ENCODE measurements at regions not wholly inside any gene's neighbourhood (a gene's known extent, or its start where the extent isn't known, plus 50 kb on each side); places are given as distances from the start of the nearest gene placed in this dataset.

DNA sequence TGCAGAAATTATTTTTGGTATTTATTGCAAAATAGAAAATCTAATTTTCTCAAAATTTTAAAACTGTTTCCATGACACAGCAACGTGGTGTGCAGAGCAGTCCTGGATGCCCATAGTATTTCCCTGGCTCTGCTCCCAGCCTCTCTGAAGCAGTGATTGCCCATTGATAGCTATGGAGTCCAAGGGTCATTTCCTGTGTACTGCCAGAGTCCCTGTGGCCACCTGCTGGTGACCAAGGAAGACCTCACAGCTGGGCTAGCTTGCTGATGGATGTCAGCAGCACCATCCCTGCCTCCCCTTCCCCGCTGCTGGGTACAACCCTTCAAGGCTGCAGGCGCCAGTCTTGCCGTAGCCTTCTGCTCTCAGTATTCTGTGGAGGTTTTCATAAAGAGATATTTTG lies 184.1 kb downstream of the DIRAS2 start:
- no peak overlapping the region for H3K4me3 ChIP-seq (ENCODE audit: low read depth in 1 of 2, low read length in 1 of 2)
- H3K9me3 ChIP-seq: no peaks in the 10 kb centered on the region
- H3K4me1 ChIP-seq (ENCODE audit: control insufficient read depth in 1 of 2, insufficient read depth in 1 of 2, low read depth in 1 of 2, low read length in 1 of 2): no peaks in the 10 kb centered on the region
- H3K27me3 ChIP-seq: no peaks in the 10 kb centered on the region
- H3K36me3 ChIP-seq: no peaks in the 10 kb centered on the region
- TF ChIP-seq, protein P1, sequence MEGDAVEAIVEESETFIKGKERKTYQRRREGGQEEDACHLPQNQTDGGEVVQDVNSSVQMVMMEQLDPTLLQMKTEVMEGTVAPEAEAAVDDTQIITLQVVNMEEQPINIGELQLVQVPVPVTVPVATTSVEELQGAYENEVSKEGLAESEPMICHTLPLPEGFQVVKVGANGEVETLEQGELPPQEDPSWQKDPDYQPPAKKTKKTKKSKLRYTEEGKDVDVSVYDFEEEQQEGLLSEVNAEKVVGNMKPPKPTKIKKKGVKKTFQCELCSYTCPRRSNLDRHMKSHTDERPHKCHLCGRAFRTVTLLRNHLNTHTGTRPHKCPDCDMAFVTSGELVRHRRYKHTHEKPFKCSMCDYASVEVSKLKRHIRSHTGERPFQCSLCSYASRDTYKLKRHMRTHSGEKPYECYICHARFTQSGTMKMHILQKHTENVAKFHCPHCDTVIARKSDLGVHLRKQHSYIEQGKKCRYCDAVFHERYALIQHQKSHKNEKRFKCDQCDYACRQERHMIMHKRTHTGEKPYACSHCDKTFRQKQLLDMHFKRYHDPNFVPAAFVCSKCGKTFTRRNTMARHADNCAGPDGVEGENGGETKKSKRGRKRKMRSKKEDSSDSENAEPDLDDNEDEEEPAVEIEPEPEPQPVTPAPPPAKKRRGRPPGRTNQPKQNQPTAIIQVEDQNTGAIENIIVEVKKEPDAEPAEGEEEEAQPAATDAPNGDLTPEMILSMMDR (IDR thresholded peaks at IDR 0.05): no peak
- H3K27ac ChIP-seq: no peak overlapping the region

DNA sequence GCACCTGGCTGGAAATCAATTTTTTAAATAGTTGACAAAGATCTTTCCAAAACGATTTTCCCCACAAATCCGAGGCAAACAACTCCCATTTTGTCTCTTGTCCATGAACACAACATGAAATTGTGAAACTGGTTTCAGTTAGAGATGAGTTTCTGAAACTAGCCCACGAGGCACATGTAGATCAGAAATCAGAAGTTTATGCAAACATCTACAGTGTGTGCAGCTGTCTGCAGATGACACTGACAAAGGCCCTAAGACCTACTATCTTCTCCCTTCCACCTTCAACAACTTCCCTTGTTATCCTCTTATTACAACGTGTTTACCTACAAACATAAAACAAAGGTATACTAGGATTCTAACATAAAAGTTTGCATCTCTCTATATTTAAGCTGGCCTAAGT lies 183.3 kb downstream of the DIRAS2 start:
- Histone ChIP-seq H3K36me3 (no peaks in the 10 kb centered on the region), H3K27me3 (no peaks in the 10 kb centered on the region), H3K9me3 (no peaks in the 10 kb centered on the region), H3K4me3 (ENCODE audit: low read depth in 1 of 2, low read length in 1 of 2) (no peak overlapping the region), H3K27ac (no peak overlapping the region), H3K4me1 (ENCODE audit: control insufficient read depth in 1 of 2, insufficient read depth in 1 of 2, low read depth in 1 of 2, low read length in 1 of 2) (no peaks in the 10 kb centered on the region)
- TF ChIP-seq, protein P1 (IDR thresholded peaks at IDR 0.05): no peak

DNA sequence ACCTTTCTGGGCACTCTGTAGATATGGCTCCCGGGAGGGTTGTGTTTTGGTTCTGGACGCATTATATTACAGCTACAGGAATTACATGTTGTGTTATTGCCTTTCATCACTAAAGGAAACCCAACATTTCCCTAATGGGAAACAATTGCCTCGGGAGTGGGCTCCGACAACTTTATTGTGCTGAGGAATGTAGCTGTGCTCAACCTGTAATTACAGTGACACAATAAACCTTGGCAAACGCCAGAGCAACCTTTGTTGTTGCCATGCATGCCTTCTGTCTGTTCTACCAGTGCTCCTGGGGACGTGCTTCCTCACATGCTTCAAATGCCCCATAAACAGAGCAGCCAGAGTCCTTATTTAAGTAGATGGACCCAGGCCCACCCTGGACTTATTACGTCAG lies 182.4 kb downstream of the DIRAS2 start:
- TF ChIP-seq, protein P1 (IDR thresholded peaks at IDR 0.05): no peak
- Histone ChIP-seq H3K27me3 (peaks cover 5% of the 10 kb centered on the region), H3K9me3 (no peaks in the 10 kb centered on the region), H3K27ac (no peak overlapping the region), H3K4me1 (ENCODE audit: control insufficient read depth in 1 of 2, insufficient read depth in 1 of 2, low read depth in 1 of 2, low read length in 1 of 2) (no peaks in the 10 kb centered on the region), H3K4me3 (ENCODE audit: low read depth in 1 of 2, low read length in 1 of 2) (no peak overlapping the region), H3K36me3 (no peaks in the 10 kb centered on the region)

DNA sequence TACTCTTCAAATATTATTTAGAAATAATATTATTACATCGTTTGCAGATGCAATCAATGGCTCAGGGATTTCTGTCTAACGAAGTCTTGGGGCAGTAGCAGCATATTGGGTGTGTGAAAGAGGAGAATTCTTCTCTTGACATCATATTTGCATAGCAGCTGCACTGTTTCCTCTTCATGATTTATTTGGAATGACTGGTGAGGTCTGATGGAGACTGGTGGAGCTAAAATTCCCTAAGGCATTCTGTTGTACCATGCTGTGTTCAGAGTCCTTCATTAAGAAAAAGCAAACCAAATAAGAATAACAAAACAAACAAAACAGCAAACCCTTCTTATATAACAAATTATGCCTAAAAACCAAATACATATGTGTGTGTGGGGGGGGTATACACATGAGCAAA lies 177.6 kb downstream of the DIRAS2 start:
- no peaks in the 10 kb centered on the region for H3K4me1 ChIP-seq (ENCODE audit: control insufficient read depth in 1 of 2, insufficient read depth in 1 of 2, low read depth in 1 of 2, low read length in 1 of 2)
- no peak overlapping the region for H3K27ac ChIP-seq
- TF ChIP-seq, protein P1 (IDR thresholded peaks at IDR 0.05): no peak
- no peaks in the 10 kb centered on the region for H3K9me3 ChIP-seq
- H3K27me3 ChIP-seq: peaks cover 22% of the 10 kb centered on the region
- no peak overlapping the region for H3K4me3 ChIP-seq (ENCODE audit: low read depth in 1 of 2, low read length in 1 of 2)
- no peaks in the 10 kb centered on the region for H3K36me3 ChIP-seq

DNA sequence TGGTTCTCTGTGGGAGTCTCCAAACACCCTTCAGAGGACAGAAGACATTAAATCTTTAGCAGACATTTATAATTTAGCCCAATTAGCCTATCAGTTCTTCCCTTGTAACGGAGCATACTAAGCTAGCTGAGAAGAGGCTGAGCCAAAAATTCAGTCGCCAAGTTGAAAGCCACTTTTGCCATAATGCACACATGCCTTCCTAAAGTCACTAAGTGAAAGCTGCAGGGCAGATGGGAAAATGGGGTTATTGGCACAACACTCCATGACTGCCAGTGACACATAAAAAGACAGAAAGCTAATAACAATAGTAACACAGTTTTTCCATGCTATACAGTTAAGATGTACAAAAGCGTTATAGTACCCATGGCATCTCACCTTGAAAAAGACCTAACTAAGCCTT lies 176.2 kb downstream of the DIRAS2 start:
- no peak overlapping the region for H3K4me3 ChIP-seq (ENCODE audit: low read depth in 1 of 2, low read length in 1 of 2)
- H3K9me3 ChIP-seq: no peaks in the 10 kb centered on the region
- TF ChIP-seq, protein P1 (IDR thresholded peaks at IDR 0.05): no peak
- no peak overlapping the region for H3K27ac ChIP-seq
- H3K27me3 ChIP-seq: peaks cover 22% of the 10 kb centered on the region
- no peaks in the 10 kb centered on the region for H3K4me1 ChIP-seq (ENCODE audit: control insufficient read depth in 1 of 2, insufficient read depth in 1 of 2, low read depth in 1 of 2, low read length in 1 of 2)
- H3K36me3 ChIP-seq: no peaks in the 10 kb centered on the region

DNA sequence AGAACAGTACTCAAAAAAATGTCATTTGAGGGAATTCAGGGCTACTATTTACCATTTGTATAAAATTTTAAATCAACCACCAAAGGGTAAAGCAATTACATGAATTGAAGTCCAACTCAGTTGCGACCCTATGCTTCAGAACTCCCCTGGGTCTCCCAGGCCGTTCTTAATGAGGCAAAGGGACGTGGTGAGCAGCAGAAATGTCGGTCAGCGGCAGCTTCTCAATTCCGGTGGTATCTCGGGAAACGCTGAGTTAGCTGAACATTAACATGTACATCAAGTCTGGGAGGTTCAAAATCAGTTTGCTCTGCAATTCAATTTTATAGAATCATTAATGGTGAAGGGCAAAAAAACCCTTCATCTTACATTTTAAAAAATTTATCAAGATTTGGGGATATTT lies 173.2 kb downstream of the DIRAS2 start:
- Histone ChIP-seq H3K4me3 (ENCODE audit: low read depth in 1 of 2, low read length in 1 of 2) (no peak overlapping the region), H3K4me1 (ENCODE audit: control insufficient read depth in 1 of 2, insufficient read depth in 1 of 2, low read depth in 1 of 2, low read length in 1 of 2) (no peaks in the 10 kb centered on the region), H3K27me3 (peaks cover 22% of the 10 kb centered on the region), H3K27ac (no peak overlapping the region), H3K9me3 (no peaks in the 10 kb centered on the region), H3K36me3 (no peaks in the 10 kb centered on the region)
- TF ChIP-seq, protein P1 (IDR thresholded peaks at IDR 0.05): no peak

Measured in neutrophil (primary cell).